IPS-15b (cell line): ENCODE measurements at regions not wholly inside any gene's neighbourhood (a gene's known extent, or its start where the extent isn't known, plus 50 kb on each side); places are given as distances from the start of the nearest gene placed in this dataset.

Experiments used
- H3K27me3 ChIP-seq: one replicate; pipeline ENCODE4 v1.6.1; 2013; ENCODE audit warnings: low read length; ENCODE audit not compliant: control insufficient read depth, insufficient read depth
- H3K36me3 ChIP-seq: one replicate; pipeline ENCODE4 v1.6.1; 2013; ENCODE audit warnings: low read length; ENCODE audit not compliant: control insufficient read depth, insufficient read depth
- H3K4me1 ChIP-seq: one replicate; pipeline ENCODE4 v1.6.1; 2013; ENCODE audit warnings: mild to moderate bottlenecking, low read length; ENCODE audit not compliant: control insufficient read depth, insufficient read depth
- H3K4me3 ChIP-seq: one replicate; pipeline ENCODE4 v1.5.1; 2013; ENCODE audit warnings: low read depth, low read length
- H3K9ac ChIP-seq: one replicate; pipeline ENCODE4 v1.6.1; 2013; ENCODE audit warnings: low read depth, mild to moderate bottlenecking, low read length
- H3K9me3 ChIP-seq: one replicate; pipeline ENCODE4 v1.6.1; 2013; ENCODE audit warnings: mild to moderate bottlenecking, low read length; ENCODE audit not compliant: control insufficient read depth, insufficient read depth

DNA sequence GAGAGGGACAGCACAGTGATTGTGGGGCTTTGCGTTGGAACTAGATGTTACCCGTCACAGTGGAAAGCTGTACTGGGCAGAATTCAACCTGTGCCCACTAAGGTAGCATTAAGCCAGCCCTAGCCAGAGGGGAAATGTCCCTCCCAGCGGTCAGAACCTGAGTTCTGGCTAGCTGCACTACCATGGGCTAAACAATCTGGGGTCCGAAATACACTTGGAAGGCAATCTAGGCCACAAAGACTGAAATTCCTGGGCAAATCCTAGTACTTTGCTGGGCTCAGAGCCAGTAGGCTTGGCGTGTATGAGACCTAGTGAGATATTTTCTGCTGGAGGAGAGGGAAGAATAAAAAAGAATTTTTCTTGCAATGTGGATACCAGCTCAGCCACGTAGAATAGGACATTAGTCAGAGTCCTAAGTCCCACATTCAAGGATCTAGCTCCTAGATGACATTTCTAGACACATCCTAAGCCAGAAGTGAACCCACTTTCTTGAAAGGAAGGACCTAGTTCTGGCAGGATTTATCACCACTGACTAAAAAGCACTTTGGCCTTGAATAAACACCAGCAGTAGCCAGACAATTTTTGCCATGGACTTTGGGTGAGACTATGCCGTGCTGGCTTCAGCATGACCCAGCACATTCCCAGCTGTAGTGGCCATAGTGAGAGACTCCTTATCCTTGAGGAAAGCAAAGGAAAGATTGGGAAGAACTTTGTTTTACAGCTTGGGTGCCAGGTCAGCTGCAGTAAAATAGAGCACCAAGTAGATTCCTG, 618.0 kb downstream of the BRINP1 start:
- Histone ChIP-seq H3K4me1 (no peaks in the 10 kb centered on the region), H3K9ac (no peak overlapping the region), H3K4me3 (no peak overlapping the region), H3K36me3 (no peaks in the 10 kb centered on the region), H3K9me3 (no peaks in the 10 kb centered on the region), H3K27me3 (no peaks in the 10 kb centered on the region)

- no peaks in the 10 kb centered on the region for H3K4me1 ChIP-seq
- no peaks in the 10 kb centered on the region for H3K9me3 ChIP-seq
- H3K27me3 ChIP-seq, result no peaks in the 10 kb centered on the region
- H3K4me3 ChIP-seq, result no peak overlapping the region
- H3K9ac ChIP-seq, result no peak overlapping the region
- no peaks in the 10 kb centered on the region for H3K36me3 ChIP-seq
Measured at GRCh38 chr9:118751848-118752223, 617.4 kb downstream of the BRINP1 start.

- Histone ChIP-seq H3K9me3 (no peaks in the 10 kb centered on the region), H3K4me3 (no peak overlapping the region), H3K27me3 (no peaks in the 10 kb centered on the region), H3K4me1 (no peaks in the 10 kb centered on the region), H3K36me3 (no peaks in the 10 kb centered on the region), H3K9ac (no peak overlapping the region)
Measured at GRCh38 chr9:118761016-118761790, 608.0 kb downstream of the BRINP1 start.

GRCh38 chr9:118767571-118767970, 601.7 kb downstream of the BRINP1 start:
- H3K4me3 ChIP-seq, result no peak overlapping the region

GRCh38 chr9:118782790-118783463, 586.3 kb downstream of the BRINP1 start:
- no peaks in the 10 kb centered on the region for H3K36me3 ChIP-seq
- H3K4me1 ChIP-seq, result no peaks in the 10 kb centered on the region
- H3K9me3 ChIP-seq, result no peaks in the 10 kb centered on the region
- H3K27me3 ChIP-seq, result no peaks in the 10 kb centered on the region
- H3K9ac ChIP-seq, result no peak overlapping the region
- no peak overlapping the region for H3K4me3 ChIP-seq

More at GRCh38 chr9:118767571-118767970, 601.7 kb downstream of the BRINP1 start:
- Histone ChIP-seq H3K4me1 (no peaks in the 10 kb centered on the region), H3K9ac (no peak overlapping the region), H3K36me3 (no peaks in the 10 kb centered on the region), H3K27me3 (no peaks in the 10 kb centered on the region), H3K9me3 (no peaks in the 10 kb centered on the region)

GRCh38 chr9:118784033-118784432, 585.2 kb downstream of the BRINP1 start:
- H3K9ac ChIP-seq, result no peak overlapping the region
- no peak overlapping the region for H3K4me3 ChIP-seq

DNA sequence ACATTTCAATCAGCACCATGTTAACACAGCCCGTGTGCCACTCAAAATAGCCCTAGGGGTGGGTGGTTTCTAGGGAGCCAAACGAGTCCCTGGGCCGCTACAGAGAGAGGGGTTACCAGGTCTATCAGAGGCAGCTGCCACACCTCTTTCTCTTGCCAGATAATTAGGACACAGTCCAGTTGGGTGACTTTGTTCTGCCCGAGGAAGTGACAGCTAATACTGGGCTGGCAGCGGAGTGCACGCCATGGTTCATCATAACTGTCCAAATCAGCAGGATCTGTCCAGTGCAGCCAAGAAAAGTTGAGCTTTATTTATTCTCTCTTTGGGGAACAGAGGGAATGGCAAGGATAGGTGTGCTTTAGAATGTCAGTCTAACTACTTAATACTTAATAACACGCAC, 583.8 kb downstream of the BRINP1 start:
- Histone ChIP-seq H3K9ac (no peak overlapping the region), H3K4me3 (no peak overlapping the region), H3K27me3 (no peaks in the 10 kb centered on the region), H3K9me3 (no peaks in the 10 kb centered on the region), H3K4me1 (no peaks in the 10 kb centered on the region), H3K36me3 (no peaks in the 10 kb centered on the region)

More at GRCh38 chr9:118784033-118784432, 585.2 kb downstream of the BRINP1 start:
- Histone ChIP-seq H3K4me1 (no peaks in the 10 kb centered on the region), H3K9me3 (no peaks in the 10 kb centered on the region), H3K36me3 (no peaks in the 10 kb centered on the region), H3K27me3 (no peaks in the 10 kb centered on the region)

GRCh38 chr9:118786877-118787276, 582.4 kb downstream of the BRINP1 start:
- Histone ChIP-seq H3K9me3 (no peaks in the 10 kb centered on the region), H3K4me1 (no peaks in the 10 kb centered on the region), H3K4me3 (no peak overlapping the region), H3K27me3 (no peaks in the 10 kb centered on the region), H3K36me3 (no peaks in the 10 kb centered on the region), H3K9ac (no peak overlapping the region)

DNA sequence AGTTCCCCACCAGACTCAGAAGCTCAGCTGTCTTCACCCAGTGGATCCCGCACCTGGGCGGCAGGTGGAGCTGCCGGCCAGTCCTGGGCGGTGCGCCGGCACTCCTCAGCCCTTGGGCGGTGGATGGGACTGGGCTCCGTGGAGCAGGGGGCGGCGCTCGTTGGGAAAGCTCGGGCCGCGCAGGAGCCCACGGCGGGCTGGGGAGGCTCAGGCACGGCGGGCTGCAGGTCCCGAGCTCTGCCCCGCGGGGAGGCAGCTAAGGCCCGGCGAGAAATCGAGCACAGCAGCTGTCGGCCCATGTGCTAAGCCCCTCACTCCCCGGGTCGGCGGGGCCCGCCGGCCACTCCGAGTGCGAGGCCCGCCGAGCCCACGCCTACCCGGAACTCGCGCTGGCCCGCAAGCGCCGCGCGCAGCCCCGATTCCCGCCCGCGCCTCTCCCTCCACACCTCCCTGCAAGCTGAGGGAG, 560.0 kb downstream of the BRINP1 start:
- H3K36me3 ChIP-seq, result no peaks in the 10 kb centered on the region
- no peaks in the 10 kb centered on the region for H3K9me3 ChIP-seq
- H3K27me3 ChIP-seq, result no peaks in the 10 kb centered on the region
- H3K9ac ChIP-seq, result no peak overlapping the region
- H3K4me3 ChIP-seq, result peak overlapping the region; percentile 13
- H3K4me1 ChIP-seq, result no peaks in the 10 kb centered on the region

DNA sequence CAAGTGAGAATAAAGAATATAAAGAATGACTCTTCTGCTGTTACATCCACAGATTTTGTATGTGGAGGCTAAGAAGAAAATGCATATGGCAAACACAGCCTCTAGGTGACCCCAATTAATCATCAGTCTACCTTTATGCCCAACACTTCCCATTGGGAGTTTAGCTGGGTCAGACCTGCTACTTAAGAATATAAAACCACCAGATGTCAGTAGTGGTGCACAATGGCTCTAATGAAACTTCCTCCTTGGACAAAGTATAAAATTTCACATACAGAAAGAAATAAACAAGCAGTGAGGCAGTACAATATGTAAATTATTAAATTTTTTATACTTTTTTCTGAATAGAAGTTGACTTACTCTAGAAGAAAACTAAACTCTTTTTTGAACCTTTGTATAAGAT, 539.9 kb downstream of the BRINP1 start:
- H3K9me3 ChIP-seq, result no peaks in the 10 kb centered on the region
- no peaks in the 10 kb centered on the region for H3K27me3 ChIP-seq
- H3K36me3 ChIP-seq, result no peaks in the 10 kb centered on the region
- H3K9ac ChIP-seq, result no peak overlapping the region
- H3K4me3 ChIP-seq, result no peak overlapping the region
- no peaks in the 10 kb centered on the region for H3K4me1 ChIP-seq

- H3K36me3 ChIP-seq, result no peaks in the 10 kb centered on the region
Measured at GRCh38 chr9:118832371-118832770, 536.9 kb downstream of the BRINP1 start.

More at GRCh38 chr9:118832371-118832770, 536.9 kb downstream of the BRINP1 start:
- no peak overlapping the region for H3K4me3 ChIP-seq
- H3K9ac ChIP-seq, result no peak overlapping the region
- no peaks in the 10 kb centered on the region for H3K4me1 ChIP-seq
- no peaks in the 10 kb centered on the region for H3K27me3 ChIP-seq
- H3K9me3 ChIP-seq, result no peaks in the 10 kb centered on the region
